HepG2 (cell line): ENCODE measurements at regions not wholly inside any gene's neighbourhood (a gene's known extent, or its start where the extent isn't known, plus 50 kb on each side); places are given as distances from the start of the nearest gene placed in this dataset.

Experiments
- ATAC-seq: fragments of 200-7000 bp; cut with Tn5 transposase; 3 replicates; pipeline ENCODE4 v1.9.1; 2020; ENCODE audit warnings: mild to moderate bottlenecking, moderate library complexity
- BruUV-seq: library from RNA; stranded (reverse); fragments of 400-500 nt; replicated peaks from 2 replicates; lab custom pipeline; 2021; lab: Mats Ljungman, UMichigan
- CTCF ChIA-PET: fragments of 300-600 bp; formaldehyde crosslinking; extraction: SDS; loops from one replicate; lab custom pipeline; 2021; ENCODE audit warnings: low total read pairs, inconsistent platforms, low intra/inter-chr PET ratio; lab: Yijun Ruan, JAX
- POLR2A ChIA-PET: fragments of 350-600 bp; sonication (Branson Sonifier 250); formaldehyde crosslinking; loops from one replicate; lab custom pipeline; 2020; ENCODE audit warnings: antibody characterized with exemption, inconsistent platforms; lab: Yijun Ruan, JAX
- DNase-seq: peaks from one replicate; pipeline ENCODE4 v3.0.0-alpha.2; 2015; ENCODE audit warnings: low spot score
- FAIRE-seq: peaks from 3 replicates; lab custom pipeline; 2011; peaks lifted over from hg19 to GRCh38; lab: Jason Lieb, UNC
- H2AFZ ChIP-seq: one replicate; pipeline ENCODE4 v1.6.1; 2011; ENCODE audit warnings: low read length, inconsistent platforms
- H3K27ac ChIP-seq: fragments of 300-600 bp; 3 replicates; pipeline ENCODE4 v1.8.0; 2011; ENCODE audit warnings: mixed run types, mild to moderate bottlenecking, mixed read lengths, low read length, inconsistent platforms; ENCODE audit not compliant: insufficient read depth; ENCODE audit errors: extremely low read length
- H3K27me3 ChIP-seq, 2 experiments: fragments of 200-600 bp in 1 of 2; 2 replicates in 1 of 2; 3 replicates in 1 of 2; pipeline versions ENCODE4 v1.6.0 to v1.8.0; 2011; ENCODE audit warnings: low read length in 2 of 2, mild to moderate bottlenecking in 2 of 2, moderate library complexity in 2 of 2, inconsistent platforms in 1 of 2; ENCODE audit not compliant: insufficient read depth in 2 of 2, control insufficient read depth in 1 of 2
- H3K36me3 ChIP-seq, 2 experiments: fragments of 200-600 bp in 1 of 2; replicated peaks in 1 of 2; 2 replicates in 1 of 2; 3 replicates in 1 of 2; pipeline versions ENCODE4 v1.5.1 to v1.8.0; 2011; ENCODE audit warnings: low read length in 2 of 2, inconsistent platforms in 1 of 2; ENCODE audit not compliant: insufficient read depth in 2 of 2, control insufficient read depth in 1 of 2
- H3K4me1 ChIP-seq: 2 replicates; pipeline ENCODE4 v1.5.1; 2012; ENCODE audit warnings: low read length, inconsistent platforms; ENCODE audit not compliant: insufficient read depth
- H3K4me2 ChIP-seq: 2 replicates; pipeline ENCODE4 v1.6.0; 2011; ENCODE audit warnings: low read depth, low read length, inconsistent platforms
- H3K4me3 ChIP-seq, 3 experiments: fragments of 200-600 bp in 1 of 3; sonication (generic), shearing (Covaris generic) in 1 of 3; replicated peaks in 1 of 3; 2 replicates each; pipeline ENCODE4 v1.5.1; 2011 to 2016; ENCODE audit warnings: low read length in 3 of 3, inconsistent platforms in 2 of 3, low read depth in 2 of 3, mild to moderate bottlenecking in 2 of 3, control low read depth in 1 of 3, mixed read lengths in 1 of 3; ENCODE audit not compliant: insufficient read depth in 1 of 3
- H3K79me2 ChIP-seq: one replicate; pipeline ENCODE4 v1.6.1; 2011; ENCODE audit warnings: low read length, inconsistent platforms; ENCODE audit not compliant: insufficient read depth
- H3K9ac ChIP-seq: 2 replicates; pipeline ENCODE4 v1.6.0; 2011; ENCODE audit warnings: mild to moderate bottlenecking, low read depth, low read length, inconsistent platforms; ENCODE audit not compliant: insufficient read depth
- H3K9me3 ChIP-seq: 2 replicates; pipeline ENCODE4 v1.5.1; 2012; ENCODE audit warnings: mild to moderate bottlenecking, low read length
- H4K20me1 ChIP-seq: 2 replicates; pipeline ENCODE4 v1.6.0; 2011; ENCODE audit warnings: inconsistent platforms, mild to moderate bottlenecking, low read length, moderate library complexity; ENCODE audit not compliant: insufficient read depth
- ARNT2 ChIP-seq: sonication (generic); formaldehyde crosslinking; IDR thresholded peaks from 2 replicates; pipeline ENCODE4 v1.8.0; 2022; ENCODE audit warnings: mild to moderate bottlenecking, low read depth, missing genetic modification reagents, moderate library complexity
- CTCF ChIP-seq: sonication (generic); formaldehyde crosslinking; IDR thresholded peaks from 2 replicates; pipeline ENCODE4 v1.5.0; 2020; ENCODE audit warnings: mild to moderate bottlenecking, missing genetic modification reagents, moderate library complexity
- GTF3A ChIP-seq: sonication (generic); formaldehyde crosslinking; conservative IDR thresholded peaks from 2 replicates; pipeline ENCODE4 v1.4.0; 2020; ENCODE audit warnings: mild to moderate bottlenecking, missing genetic modification reagents
- IKZF1 ChIP-seq: fragments of 450-650 bp; IDR thresholded peaks from 2 replicates; pipeline ENCODE4 v1.7.1; 2016
- MAZ ChIP-seq, 2 experiments: sonication (generic) in 1 of 2; formaldehyde crosslinking in 1 of 2; IDR thresholded peaks; 2 replicates each; pipeline versions ENCODE4 v1.5.0 to v1.6.1; 2012 to 2020; ENCODE audit warnings: low read depth in 2 of 2, mild to moderate bottlenecking in 2 of 2, borderline replicate concordance in 1 of 2, improper control_type of control experiment in 1 of 2, low read length in 1 of 2, missing genetic modification reagents in 1 of 2, moderate library complexity in 1 of 2
- MLX ChIP-seq: IDR thresholded peaks from 2 replicates; pipeline ENCODE4 v1.6.1; 2016
- RARG ChIP-seq: sonication (generic); formaldehyde crosslinking; IDR thresholded peaks from 2 replicates; pipeline ENCODE4 v1.4.0; 2020; ENCODE audit warnings: low read depth, mild to moderate bottlenecking, missing genetic modification reagents
- STAG1 ChIP-seq: sonication (generic); formaldehyde crosslinking; IDR thresholded peaks from 2 replicates; pipeline ENCODE4 v1.4.0; 2020; ENCODE audit warnings: missing genetic modification reagents
- TARDBP ChIP-seq: sonication (generic); formaldehyde crosslinking; IDR thresholded peaks from 2 replicates; pipeline ENCODE4 v1.8.0; 2022; ENCODE audit warnings: mild to moderate bottlenecking, missing genetic modification reagents
- THAP9 ChIP-seq: sonication (generic); formaldehyde crosslinking; IDR thresholded peaks from 2 replicates; pipeline ENCODE4; 2020; ENCODE audit warnings: missing genetic modification reagents, mild to moderate bottlenecking, borderline replicate concordance
- XRCC5 ChIP-seq: fragments of 200-400 bp; formaldehyde crosslinking; optimal IDR thresholded peaks from 2 replicates; pipeline ENCODE3; 2017; ENCODE audit warnings: mild to moderate bottlenecking, low read length
- ZBTB42 ChIP-seq: sonication (generic); formaldehyde crosslinking; IDR thresholded peaks from 2 replicates; pipeline ENCODE4 v1.5.0; 2020; ENCODE audit warnings: mild to moderate bottlenecking, missing genetic modification reagents
- ZFP62 ChIP-seq: sonication (generic); formaldehyde crosslinking; IDR thresholded peaks from 2 replicates; pipeline ENCODE4 v1.4.0; 2020; ENCODE audit warnings: missing genetic modification reagents
- ZFP91 ChIP-seq: sonication (generic); formaldehyde crosslinking; IDR thresholded peaks from 2 replicates; pipeline ENCODE4 v1.9.0; 2022; ENCODE audit warnings: missing genetic modification reagents, mild to moderate bottlenecking, borderline replicate concordance
- ZFYVE20 ChIP-seq: sonication (generic); formaldehyde crosslinking; IDR thresholded peaks from 2 replicates; pipeline ENCODE4 v1.8.0; 2023; ENCODE audit warnings: low read depth, mild to moderate bottlenecking, moderate library complexity, missing genetic modification reagents, borderline replicate concordance
- ZNF331 ChIP-seq: sonication (generic); formaldehyde crosslinking; IDR thresholded peaks from 2 replicates; pipeline ENCODE4 v1.4.0; 2020; ENCODE audit warnings: missing genetic modification reagents
- ZNF615 ChIP-seq: sonication (generic); formaldehyde crosslinking; IDR thresholded peaks from 2 replicates; pipeline ENCODE4 v1.5.0; 2020; ENCODE audit warnings: mild to moderate bottlenecking, missing genetic modification reagents, borderline replicate concordance
- ZNF7 ChIP-seq: IDR thresholded peaks from 2 replicates; pipeline ENCODE4 v1.6.1; 2016; ENCODE audit warnings: missing biosample characterization, missing genetic modification reagents
- WGBS: methylation state at CpG from one replicate; pipeline ENCODE4 v1.1.6; 2017; ENCODE audit warnings: low lambda C conversion rate; 5-methylcytosine and 5-hydroxymethylcytosine counted together
- in situ Hi-C: cut with HindIII; loops from 2 replicates; pipeline ENCODE4 v1.10.0; 2017; ENCODE audit warnings: low pct_unique_long_range_greater_than_20kb; ENCODE audit not compliant: extremely low pct_ligation_motif_present
- intact Hi-C: fragments of 100-400 bp; cut with micrococcal nuclease; formaldehyde crosslinking; loops from one replicate; pipeline ENCODE4 v1.10.0; 2022; ENCODE audit not compliant: unreplicated experiment

GRCh38 chr7:51451751-51452476 lies 135.3 kb upstream of the COBL start:
- in situ Hi-C loops: no loop called here
- Histone ChIP-seq H3K27me3 (peaks cover 0 to 7% of the 10 kb centered on the region in 2 experiments; a peak in 2 of 5 replicates), H3K4me3 (no peak overlapping the region), H3K27ac (no peak overlapping the region), H3K4me2 (no peak overlapping the region), H3K36me3 (no peaks in the 10 kb centered on the region), H4K20me1 (no peaks in the 10 kb centered on the region), H2AFZ (no peak overlapping the region), H3K4me1 (no peaks in the 10 kb centered on the region), H3K79me2 (no peaks in the 10 kb centered on the region), H3K9ac (no peak overlapping the region), H3K9me3 (no peaks in the 10 kb centered on the region)
- no peak for FAIRE-seq
- ChIA-PET CTCF (no interaction called here), POLR2A (no interaction called here)
- peak; percentile 97 for ATAC-seq
- no peak for DNase-seq
- 13% methylated on average over 8 of the region's 10 CpGs for WGBS
- BruUV-seq: no TSS peak
- intact Hi-C loops: no loop called here
- TF ChIP-seq MLX (CRISPR knock-in tag) (no peak), ZNF331 (no peak), XRCC5 (peak; percentile 32), ZFP91 (no peak), ZNF7 (CRISPR knock-in tag) (no peak), RARG (CRISPR knock-in tag) (no peak), ZNF615 (CRISPR knock-in tag) (no peak), IKZF1 (no peak), ZFYVE20 (CRISPR knock-in tag) (no peak), TARDBP (CRISPR knock-in tag) (no peak), GTF3A (no peak), ZBTB42 (no peak), ZFP62 (no peak), CTCF (CRISPR knock-in tag) (peak; percentile 45), ARNT2 (CRISPR knock-in tag) (no peak), MAZ (IDR thresholded peaks at IDR 0.05; ENCODE audit: borderline replicate concordance, low read depth, low read length) (no peak), MAZ (CRISPR knock-in tag; IDR thresholded peaks at IDR 0.05; ENCODE audit: low read depth) (no peak), THAP9 (CRISPR knock-in tag) (no peak), STAG1 (CRISPR knock-in tag) (peak; percentile 35)
